HFFc6 (cell line): ENCODE measurements at regions not wholly inside any gene's neighbourhood (a gene's known extent, or its start where the extent isn't known, plus 50 kb on each side); places are given as distances from the start of the nearest gene placed in this dataset.

Source experiments
- DNase-seq: peaks from one replicate; pipeline ENCODE4 v3.0.0-alpha.2; 2018
- H3K27ac Mint-ChIP-seq: 2 replicates; pipeline ENCODE4 v1.8.0; 2020; ENCODE audit warnings: mild to moderate bottlenecking, mixed read lengths
- H3K27me3 Mint-ChIP-seq: 2 replicates; pipeline ENCODE4 v1.8.0; 2021; ENCODE audit warnings: mild to moderate bottlenecking, moderate library complexity, mixed read lengths; ENCODE audit not compliant: insufficient read depth
- H3K36me3 Mint-ChIP-seq: 2 replicates; pipeline ENCODE4 v1.8.0; 2021; ENCODE audit warnings: low read depth, mixed read lengths
- H3K4me1 Mint-ChIP-seq: 2 replicates; pipeline ENCODE4 v1.8.0; 2020; ENCODE audit warnings: low read depth, mixed read lengths
- H3K4me3 Mint-ChIP-seq: 2 replicates; pipeline ENCODE4 v1.8.0; 2020; ENCODE audit warnings: mild to moderate bottlenecking, moderate library complexity, mixed read lengths
- H3K9me3 Mint-ChIP-seq: 2 replicates; pipeline ENCODE4 v1.8.0; 2020; ENCODE audit warnings: mild to moderate bottlenecking, mixed read lengths
- TF ChIP-seq, protein P1 (sequence below): fragments of 200-600 bp; sonication (generic); IDR thresholded peaks from 2 replicates; pipeline ENCODE4 v1.5.0; 2021; ENCODE audit warnings: antibody characterized with exemption, mild to moderate bottlenecking

DNA sequence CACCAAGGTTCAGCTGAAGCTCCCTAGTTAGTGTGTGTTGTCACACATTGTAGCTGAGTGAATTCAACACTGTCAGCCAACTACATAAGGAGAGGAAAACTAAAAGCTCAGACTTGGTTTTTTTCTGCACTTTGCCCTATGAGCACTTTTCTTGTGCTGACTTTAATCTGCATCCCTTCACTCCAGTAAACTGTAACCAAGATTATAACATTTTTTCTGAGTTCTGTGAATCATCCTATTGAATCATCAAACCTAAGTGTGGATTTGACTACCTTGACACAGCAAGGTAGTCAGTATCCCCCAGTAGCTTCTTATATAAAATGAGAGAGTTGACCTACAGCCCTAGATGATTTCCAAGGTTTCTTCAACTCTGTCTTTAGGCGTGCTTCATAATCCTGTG lies 325.0 kb downstream of the AGTPBP1 start:
- H3K27me3 Mint-ChIP-seq, result no peaks in the 10 kb centered on the region; the same call in 1 of the 2 replicates
- peaks cover 31% of the 10 kb centered on the region for H3K9me3 Mint-ChIP-seq
- H3K36me3 Mint-ChIP-seq, result no peaks in the 10 kb centered on the region
- no peak for DNase-seq
- H3K4me3 Mint-ChIP-seq, result no peak overlapping the region
- no peak overlapping the region for H3K27ac Mint-ChIP-seq
- TF ChIP-seq, protein P1, sequence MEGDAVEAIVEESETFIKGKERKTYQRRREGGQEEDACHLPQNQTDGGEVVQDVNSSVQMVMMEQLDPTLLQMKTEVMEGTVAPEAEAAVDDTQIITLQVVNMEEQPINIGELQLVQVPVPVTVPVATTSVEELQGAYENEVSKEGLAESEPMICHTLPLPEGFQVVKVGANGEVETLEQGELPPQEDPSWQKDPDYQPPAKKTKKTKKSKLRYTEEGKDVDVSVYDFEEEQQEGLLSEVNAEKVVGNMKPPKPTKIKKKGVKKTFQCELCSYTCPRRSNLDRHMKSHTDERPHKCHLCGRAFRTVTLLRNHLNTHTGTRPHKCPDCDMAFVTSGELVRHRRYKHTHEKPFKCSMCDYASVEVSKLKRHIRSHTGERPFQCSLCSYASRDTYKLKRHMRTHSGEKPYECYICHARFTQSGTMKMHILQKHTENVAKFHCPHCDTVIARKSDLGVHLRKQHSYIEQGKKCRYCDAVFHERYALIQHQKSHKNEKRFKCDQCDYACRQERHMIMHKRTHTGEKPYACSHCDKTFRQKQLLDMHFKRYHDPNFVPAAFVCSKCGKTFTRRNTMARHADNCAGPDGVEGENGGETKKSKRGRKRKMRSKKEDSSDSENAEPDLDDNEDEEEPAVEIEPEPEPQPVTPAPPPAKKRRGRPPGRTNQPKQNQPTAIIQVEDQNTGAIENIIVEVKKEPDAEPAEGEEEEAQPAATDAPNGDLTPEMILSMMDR, result no peak
- no peaks in the 10 kb centered on the region for H3K4me1 Mint-ChIP-seq

DNA sequence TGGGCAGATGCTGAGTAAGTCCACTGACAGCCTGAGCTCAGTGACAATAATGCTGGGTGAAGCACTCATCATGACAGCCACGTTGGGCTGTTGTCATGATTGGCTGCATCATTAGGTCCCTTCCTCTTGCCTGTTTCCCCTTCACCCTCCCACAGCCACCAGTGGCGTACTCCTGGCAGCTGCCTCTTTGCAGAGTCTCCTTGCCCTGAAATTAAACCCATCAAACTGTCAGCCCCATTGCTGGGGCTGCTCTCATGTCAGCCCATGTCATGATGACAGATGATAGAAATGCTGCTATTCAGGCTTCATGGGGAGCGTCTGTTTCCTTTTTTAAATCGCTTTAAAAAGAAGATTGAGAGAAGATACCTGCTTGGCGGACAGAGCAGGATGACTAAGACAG lies 327.4 kb downstream of the AGTPBP1 start:
- no peaks in the 10 kb centered on the region; the same call in 1 of the 2 replicates for H3K36me3 Mint-ChIP-seq
- TF ChIP-seq, protein P1, result no peak
- no peaks in the 10 kb centered on the region; the same call in 1 of the 2 replicates for H3K27me3 Mint-ChIP-seq
- H3K4me3 Mint-ChIP-seq, result no peak overlapping the region
- H3K27ac Mint-ChIP-seq, result no peak overlapping the region
- no peaks in the 10 kb centered on the region for H3K4me1 Mint-ChIP-seq
- peaks cover 28% of the 10 kb centered on the region for H3K9me3 Mint-ChIP-seq
- DNase-seq, result no peak

DNA sequence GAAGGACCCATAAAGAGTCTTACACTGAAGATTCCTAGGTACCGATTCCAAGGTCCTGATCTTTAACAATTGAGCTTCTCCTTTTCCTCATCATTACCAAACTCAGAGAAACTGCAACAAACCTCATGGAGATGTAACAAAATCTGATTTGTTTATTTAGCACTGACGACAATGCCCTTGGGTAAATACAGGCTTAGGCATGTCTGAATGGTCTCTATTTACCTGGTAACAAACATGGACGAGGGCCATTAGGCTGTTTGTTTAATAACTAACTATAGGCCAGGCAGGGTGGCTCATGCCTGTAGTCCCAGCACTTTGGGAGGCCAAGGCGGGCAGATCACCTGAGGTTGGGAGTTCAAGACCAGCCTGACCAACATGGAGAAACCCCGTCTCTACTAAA lies 333.3 kb downstream of the AGTPBP1 start:
- no peak overlapping the region for H3K27ac Mint-ChIP-seq
- H3K4me3 Mint-ChIP-seq, result no peak overlapping the region
- no peak for DNase-seq
- H3K4me1 Mint-ChIP-seq, result no peaks in the 10 kb centered on the region
- H3K36me3 Mint-ChIP-seq, result no peaks in the 10 kb centered on the region; the same call in 1 of the 2 replicates
- H3K9me3 Mint-ChIP-seq, result peaks cover 20% of the 10 kb centered on the region
- H3K27me3 Mint-ChIP-seq, result peaks cover 2% of the 10 kb centered on the region; the same call in 1 of the 2 replicates
- TF ChIP-seq, protein P1, result no peak

DNA sequence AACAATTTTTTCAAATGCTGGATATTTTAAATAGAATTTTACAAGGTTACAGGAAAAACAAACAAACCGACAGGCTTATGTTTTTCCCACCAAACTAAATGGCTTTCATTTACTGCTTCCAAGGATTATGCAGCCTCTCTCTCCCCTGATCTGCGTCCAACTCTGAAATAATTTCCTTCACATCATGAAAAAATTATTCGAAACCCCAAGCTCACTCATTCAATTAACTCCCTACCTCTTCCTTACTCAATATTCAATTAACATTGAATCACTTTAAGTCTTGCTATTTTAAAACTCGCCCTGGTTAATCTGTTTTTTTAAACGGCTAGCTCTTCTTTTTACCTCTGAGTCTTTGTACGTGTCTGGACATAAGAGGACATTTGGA lies 336.2 kb downstream of the AGTPBP1 start:
- Mint-ChIP-seq H3K9me3 (peaks cover 33% of the 10 kb centered on the region), H3K36me3 (peaks cover 4% of the 10 kb centered on the region; the same call in 1 of the 2 replicates), H3K27me3 (peaks cover 2% of the 10 kb centered on the region; the same call in 1 of the 2 replicates), H3K27ac (no peak overlapping the region), H3K4me3 (no peak overlapping the region), H3K4me1 (no peaks in the 10 kb centered on the region)
- TF ChIP-seq, protein P1, result no peak
- DNase-seq, result no peak

DNA sequence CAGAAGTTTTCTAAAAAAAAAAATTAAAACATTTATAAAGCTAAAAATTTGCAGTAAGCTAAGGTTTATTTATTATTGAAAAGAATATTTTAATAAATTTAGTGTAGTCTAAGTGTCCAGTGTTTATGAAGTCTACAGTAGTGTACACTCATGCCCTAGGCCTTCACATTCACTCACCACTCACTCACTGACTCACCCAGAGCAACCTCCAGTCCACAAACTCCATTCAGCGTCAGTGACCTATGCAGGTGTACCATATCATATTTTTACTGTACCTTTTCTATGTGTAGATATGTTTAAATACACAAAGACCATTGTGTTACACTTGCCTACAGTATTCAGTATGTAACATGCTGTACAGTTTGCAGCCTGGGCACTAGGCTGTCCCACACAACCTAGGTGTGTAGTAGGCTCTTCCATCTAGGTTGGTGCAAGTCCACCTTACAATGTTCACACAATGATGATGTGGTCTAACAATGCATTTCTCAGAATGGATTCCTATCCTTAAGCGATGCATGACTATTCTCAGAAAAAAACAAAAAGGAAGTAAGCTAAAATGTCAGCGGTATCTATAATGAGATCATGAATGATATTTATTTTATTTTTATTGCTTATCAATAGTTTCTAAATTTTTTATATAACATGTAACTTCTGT lies 336.7 kb downstream of the AGTPBP1 start:
- Mint-ChIP-seq H3K4me3 (no peak overlapping the region), H3K27me3 (peaks cover 2% of the 10 kb centered on the region; the same call in 1 of the 2 replicates), H3K27ac (no peak overlapping the region), H3K36me3 (peaks cover 4% of the 10 kb centered on the region; the same call in 1 of the 2 replicates), H3K9me3 (peaks cover 31% of the 10 kb centered on the region), H3K4me1 (no peaks in the 10 kb centered on the region)
- no peak for DNase-seq
- TF ChIP-seq, protein P1, result no peak
